DND-41 (cell line): ENCODE measurements at regions not wholly inside any gene's neighbourhood (a gene's known extent, or its start where the extent isn't known, plus 50 kb on each side); places are given as distances from the start of the nearest gene placed in this dataset.
A peak's percentile ranks its signal among the peaks of the same experiment; 100 is the strongest.

ENCODE experiments used
- ATAC-seq: fragments of 200-7000 bp; cut with Tn5 transposase; 3 replicates; pipeline ENCODE4 v1.9.1; 2021; ENCODE audit warnings: low read depth; ENCODE audit not compliant: insufficient read depth
- DNase-seq: peaks from one replicate; pipeline ENCODE4 v3.0.0-alpha.2; 2020
- H2AFZ ChIP-seq: 2 replicates; pipeline ENCODE4 v1.6.0; 2012; ENCODE audit warnings: low read depth, low read length
- H3K27ac ChIP-seq: 2 replicates; pipeline ENCODE4 v1.5.1; 2012; ENCODE audit warnings: low read length, inconsistent platforms
- H3K27me3 ChIP-seq: fragments of 200-600 bp; sonication (generic); 2 replicates; pipeline ENCODE4 v1.6.0; 2012; ENCODE audit warnings: low read length, mild to moderate bottlenecking, inconsistent platforms; ENCODE audit not compliant: insufficient read depth, poor library complexity
- H3K36me3 ChIP-seq: 2 replicates; pipeline ENCODE4 v1.5.1; 2012; ENCODE audit warnings: low read length, inconsistent platforms; ENCODE audit not compliant: insufficient read depth
- H3K4me1 ChIP-seq: 2 replicates; pipeline ENCODE4 v1.5.1; 2012; ENCODE audit warnings: mild to moderate bottlenecking, low read length; ENCODE audit not compliant: insufficient read depth
- H3K4me2 ChIP-seq: 2 replicates; pipeline ENCODE4 v1.6.0; 2012; ENCODE audit warnings: mild to moderate bottlenecking, moderate library complexity, low read length, inconsistent platforms; ENCODE audit not compliant: insufficient read depth
- H3K4me3 ChIP-seq, 2 experiments: fragments of 200-600 bp in 1 of 2; shearing (Covaris generic) in 1 of 2; 2 replicates each; pipeline ENCODE4 v1.5.1; 2012 to 2016; ENCODE audit warnings: inconsistent platforms in 2 of 2, low read length in 2 of 2, mild to moderate bottlenecking in 2 of 2, low read depth in 1 of 2, moderate library complexity in 1 of 2
- H3K79me2 ChIP-seq: 2 replicates; pipeline ENCODE4 v1.6.0; 2012; ENCODE audit warnings: low read length, inconsistent platforms; ENCODE audit not compliant: insufficient read depth
- H3K9ac ChIP-seq: 2 replicates; pipeline ENCODE4 v1.6.0; 2012; ENCODE audit warnings: low read depth, mild to moderate bottlenecking, inconsistent platforms, low read length, moderate library complexity
- H3K9me3 ChIP-seq: 2 replicates; pipeline ENCODE4 v1.5.1; 2012; ENCODE audit warnings: low read length, moderate library complexity, mild to moderate bottlenecking, inconsistent platforms; ENCODE audit not compliant: insufficient read depth, severe bottlenecking
- H4K20me1 ChIP-seq: 2 replicates; pipeline ENCODE4 v1.6.0; 2012; ENCODE audit warnings: low read length; ENCODE audit not compliant: insufficient read depth
- CTCF ChIP-seq: IDR thresholded peaks from 2 replicates; pipeline ENCODE4 v1.5.1; 2012; ENCODE audit warnings: borderline replicate concordance, low read length, moderate library complexity, mild to moderate bottlenecking; ENCODE audit not compliant: poor library complexity, severe bottlenecking; ENCODE audit errors: extremely low read depth
- EZH2 ChIP-seq: IDR thresholded peaks from 3 replicates; pipeline ENCODE4 v1.6.1; 2012; ENCODE audit warnings: borderline replicate concordance, low read depth, mild to moderate bottlenecking, moderate library complexity, low read length, inconsistent platforms; ENCODE audit not compliant: severe bottlenecking

- Histone ChIP-seq H3K4me1 (no peaks in the 10 kb centered on the region), H4K20me1 (no peaks in the 10 kb centered on the region), H3K36me3 (no peaks in the 10 kb centered on the region), H2AFZ (no peak overlapping the region), H3K9ac (no peak overlapping the region), H3K79me2 (no peaks in the 10 kb centered on the region), H3K4me2 (no peak overlapping the region), H3K27ac (no peak overlapping the region), H3K27me3 (no peaks in the 10 kb centered on the region), H3K4me3 (no peak overlapping the region), H3K9me3 (no peaks in the 10 kb centered on the region)
- no peak for DNase-seq
- TF ChIP-seq CTCF (no peak), EZH2 (no peak)
- no peak for ATAC-seq
These were observed 311.7 kb downstream of the YTHDC2 start for GRCh38 chr5:113825176-113825575.

DNA sequence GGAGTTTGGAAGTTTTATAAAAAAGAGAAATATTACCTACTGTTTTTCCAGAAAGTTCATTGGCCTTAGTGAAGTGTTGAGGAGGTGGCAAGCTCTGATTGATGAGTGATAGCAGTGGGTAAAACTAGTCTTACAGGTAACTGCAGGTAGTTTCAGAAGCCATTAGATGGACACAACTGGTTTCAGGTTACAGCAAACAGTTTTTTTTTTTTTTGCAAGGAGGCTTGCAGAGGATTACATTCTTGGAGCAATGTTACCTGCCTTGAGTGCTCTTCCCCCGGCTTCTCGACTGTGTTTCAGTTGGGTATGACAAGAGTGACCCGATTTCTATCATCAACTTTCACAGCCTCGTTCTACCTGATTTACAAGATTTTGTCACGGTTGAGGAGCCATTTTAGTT lies 333.4 kb downstream of the YTHDC2 start:
- no peak for ATAC-seq
- no peak for DNase-seq

DNA sequence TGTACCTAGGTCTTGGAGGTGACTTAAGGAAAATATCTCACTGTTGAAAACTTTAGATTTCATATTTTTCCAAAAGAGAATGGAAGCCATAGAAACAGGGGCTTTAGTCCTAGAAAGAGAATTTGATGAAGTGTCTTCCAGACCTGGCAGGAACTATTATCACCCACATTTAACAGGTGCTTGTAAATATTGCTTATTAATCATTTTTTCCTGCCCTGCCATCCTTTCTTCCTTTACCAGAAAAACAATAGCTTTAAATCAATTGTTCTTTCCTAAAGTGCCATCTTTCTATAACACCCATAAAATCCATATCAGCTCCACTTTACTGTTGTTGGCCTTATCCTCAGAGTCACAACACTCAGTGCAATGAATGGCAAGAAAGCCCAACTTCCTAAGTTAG lies 350.9 kb downstream of the YTHDC2 start:
- ATAC-seq (no peak), DNase-seq (no peak)
- H3K36me3 ChIP-seq: no peaks in the 10 kb centered on the region
- no peak overlapping the region for H3K4me2 ChIP-seq
- H3K4me1 ChIP-seq: no peaks in the 10 kb centered on the region
- no peak for TF ChIP-seq EZH2
- TF ChIP-seq CTCF: no peak
- H3K4me3 ChIP-seq: no peak overlapping the region
- H3K9me3 ChIP-seq: no peaks in the 10 kb centered on the region
- H3K27me3 ChIP-seq: no peaks in the 10 kb centered on the region
- H4K20me1 ChIP-seq: no peaks in the 10 kb centered on the region; the same call in 1 of the 2 replicates
- H3K27ac ChIP-seq: no peak overlapping the region
- H3K79me2 ChIP-seq: no peaks in the 10 kb centered on the region
- no peak overlapping the region for H3K9ac ChIP-seq
- no peak overlapping the region for H2AFZ ChIP-seq

More for the DNA sequence above, 333.4 kb downstream of the YTHDC2 start:
- no peak overlapping the region for H3K27ac ChIP-seq
- no peaks in the 10 kb centered on the region for H3K4me1 ChIP-seq
- H3K4me2 ChIP-seq: no peak overlapping the region
- H3K36me3 ChIP-seq: no peaks in the 10 kb centered on the region
- H3K9me3 ChIP-seq: no peaks in the 10 kb centered on the region
- no peaks in the 10 kb centered on the region for H3K27me3 ChIP-seq
- no peaks in the 10 kb centered on the region for H3K79me2 ChIP-seq
- no peaks in the 10 kb centered on the region for H4K20me1 ChIP-seq
- H3K9ac ChIP-seq: no peak overlapping the region
- H3K4me3 ChIP-seq: no peak overlapping the region
- TF ChIP-seq CTCF (no peak), EZH2 (no peak)
- H2AFZ ChIP-seq: no peak overlapping the region

- Histone ChIP-seq H3K79me2 (no peaks in the 10 kb centered on the region), H3K27me3 (no peaks in the 10 kb centered on the region), H2AFZ (no peak overlapping the region), H3K9ac (no peak overlapping the region), H3K4me2 (no peak overlapping the region), H4K20me1 (no peaks in the 10 kb centered on the region; the same call in 1 of the 2 replicates), H3K4me3 (no peak overlapping the region), H3K27ac (no peak overlapping the region), H3K9me3 (no peaks in the 10 kb centered on the region), H3K36me3 (no peaks in the 10 kb centered on the region), H3K4me1 (no peaks in the 10 kb centered on the region)
- ATAC-seq (peak; percentile 95), DNase-seq (peak; percentile 57)
- TF ChIP-seq EZH2: no peak
- TF ChIP-seq CTCF: no peak
These were observed 353.3 kb downstream of the YTHDC2 start for GRCh38 chr5:113866763-113867162.
